Trophoblast cell (in vitro differentiated cells and primary cell): ENCODE measurements at regions not wholly inside any gene's neighbourhood (a gene's known extent, or its start where the extent isn't known, plus 50 kb on each side); places are given as distances from the start of the nearest gene placed in this dataset.

Experiments used
- DNase-seq, 2 donors: peaks; one replicate each; pipeline ENCODE4 v3.0.0-alpha.2; 2016
- H2AFZ ChIP-seq: 2 replicates; pipeline ENCODE4 v1.6.1; 2013; ENCODE audit warnings: low read length, moderate library complexity, mild to moderate bottlenecking; ENCODE audit not compliant: insufficient read depth, poor library complexity
- H2AK5ac ChIP-seq: 2 replicates; pipeline ENCODE4 v1.6.1; 2013; ENCODE audit warnings: mild to moderate bottlenecking, low read length
- H2BK120ac ChIP-seq: 2 replicates; pipeline ENCODE4 v1.6.1; 2013; ENCODE audit warnings: low read length, mild to moderate bottlenecking, moderate library complexity; ENCODE audit not compliant: insufficient read depth, poor library complexity
- H2BK12ac ChIP-seq: 2 replicates; pipeline ENCODE4 v1.6.1; 2013; ENCODE audit warnings: mild to moderate bottlenecking, low read length, moderate library complexity
- H2BK5ac ChIP-seq: 2 replicates; pipeline ENCODE4 v1.6.1; 2013; ENCODE audit warnings: low read length, low read depth, moderate library complexity, mild to moderate bottlenecking; ENCODE audit not compliant: poor library complexity
- H3K14ac ChIP-seq: 2 replicates; pipeline ENCODE4 v1.6.1; 2013; ENCODE audit warnings: mild to moderate bottlenecking, low read length
- H3K18ac ChIP-seq: 2 replicates; pipeline ENCODE4 v1.6.1; 2013; ENCODE audit warnings: mild to moderate bottlenecking, low read length
- H3K23ac ChIP-seq: 2 replicates; pipeline ENCODE4 v1.6.1; 2013; ENCODE audit warnings: low read length
- H3K27ac ChIP-seq: 2 replicates; pipeline ENCODE4 v1.5.1; 2013; ENCODE audit warnings: low read depth, mild to moderate bottlenecking, inconsistent platforms, low read length, moderate library complexity
- H3K27me3 ChIP-seq: 2 replicates; pipeline ENCODE4 v1.6.1; 2013; ENCODE audit warnings: inconsistent platforms, mild to moderate bottlenecking, low read length, moderate library complexity; ENCODE audit not compliant: insufficient read depth
- H3K36me3 ChIP-seq, 2 experiments: 1 replicate in 1 of 2; 2 replicates in 1 of 2; pipeline ENCODE4 v1.6.1; 2013; ENCODE audit warnings: low read length in 2 of 2, mild to moderate bottlenecking in 2 of 2, moderate library complexity in 1 of 2; ENCODE audit not compliant: insufficient read depth in 2 of 2, control insufficient read depth in 1 of 2
- H3K4ac ChIP-seq: 2 replicates; pipeline ENCODE4 v1.6.1; 2013; ENCODE audit warnings: low read depth, mild to moderate bottlenecking, low read length, moderate library complexity
- H3K4me1 ChIP-seq, 2 experiments: 1 replicate in 1 of 2; 2 replicates in 1 of 2; pipeline ENCODE4 v1.6.1; 2013; ENCODE audit warnings: low read length in 2 of 2, mild to moderate bottlenecking in 2 of 2, moderate library complexity in 1 of 2; ENCODE audit not compliant: insufficient read depth in 2 of 2, control insufficient read depth in 1 of 2
- H3K4me2 ChIP-seq: 2 replicates; pipeline ENCODE4 v1.6.1; 2013; ENCODE audit warnings: inconsistent platforms, mild to moderate bottlenecking, low read length, moderate library complexity
- H3K4me3 ChIP-seq: 2 replicates; pipeline ENCODE4 v1.5.1; 2013; ENCODE audit warnings: mild to moderate bottlenecking, low read depth, low read length, inconsistent platforms
- H3K79me1 ChIP-seq: one replicate; pipeline ENCODE4 v1.6.1; 2013; ENCODE audit warnings: low read length
- H3K79me2 ChIP-seq: 2 replicates; pipeline ENCODE4 v1.6.1; 2013; ENCODE audit warnings: low read length, mild to moderate bottlenecking; ENCODE audit not compliant: control insufficient read depth, insufficient read depth, poor library complexity
- H3K9ac ChIP-seq: 2 replicates; pipeline ENCODE4 v1.6.1; 2013; ENCODE audit warnings: mild to moderate bottlenecking, low read length
- H3K9me3 ChIP-seq: 2 replicates; pipeline ENCODE4 v1.6.1; 2013; ENCODE audit warnings: low read depth, mild to moderate bottlenecking, control low read depth, inconsistent platforms, low read length; ENCODE audit not compliant: insufficient read depth
- H4K12ac ChIP-seq: 2 replicates; pipeline ENCODE4 v1.6.1; 2013; ENCODE audit warnings: low read depth, mild to moderate bottlenecking, low read length, moderate library complexity
- H4K8ac ChIP-seq: 2 replicates; pipeline ENCODE4 v1.6.1; 2013; ENCODE audit warnings: low read depth, mild to moderate bottlenecking, low read length, moderate library complexity
- H4K91ac ChIP-seq: one replicate; pipeline ENCODE4 v1.6.1; 2013; ENCODE audit warnings: low read depth, mild to moderate bottlenecking, low read length, moderate library complexity
- WGBS: extraction: QIAGEN DNeasy Blood & Tissue Kit; methylation state at CpG from one replicate; pipeline ENCODE4 v1.1.7; 2013; ENCODE audit warnings: missing lambda C conversion rate; ENCODE audit not compliant: insufficient read length, insufficient coverage; ENCODE audit errors: extremely low coverage; 5-methylcytosine and 5-hydroxymethylcytosine counted together

DNA sequence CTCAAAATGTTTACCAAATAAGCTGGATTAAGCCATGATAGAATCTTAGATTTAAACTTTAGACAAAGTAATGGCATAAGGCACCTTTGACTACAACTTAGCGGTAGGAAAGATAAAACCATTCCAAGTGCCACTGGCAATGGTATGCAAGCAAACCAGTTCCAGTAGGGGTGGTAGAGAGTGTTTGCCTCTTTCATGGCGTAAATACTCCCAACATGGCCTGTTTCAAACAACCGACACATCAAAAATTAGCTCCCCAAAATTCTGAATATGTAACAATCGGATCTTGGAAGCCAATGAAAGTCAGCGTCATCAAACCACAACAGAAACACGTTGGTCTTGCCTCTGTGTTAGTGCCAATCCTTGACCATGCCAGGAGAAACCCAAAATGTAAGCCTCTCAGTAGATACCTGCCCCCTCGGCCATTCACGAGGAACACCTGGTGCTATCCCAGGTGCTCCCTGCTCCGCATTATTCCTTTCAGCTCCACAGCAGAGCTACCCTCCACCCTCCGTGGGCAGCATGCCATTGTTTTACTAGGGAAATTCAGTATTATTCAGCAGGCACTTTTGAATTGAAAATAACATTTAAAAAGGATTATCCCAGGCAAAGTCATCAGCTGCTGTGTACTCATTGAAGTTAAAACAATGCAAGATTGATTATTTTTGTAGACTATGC is 307.8 kb upstream of the CDH11 start:
- H3K14ac ChIP-seq = no peak overlapping the region
- H3K36me3 ChIP-seq = no peaks in the 10 kb centered on the region
- no peak overlapping the region for H2BK12ac ChIP-seq
- no peak overlapping the region for H4K91ac ChIP-seq
- no peak overlapping the region for H4K8ac ChIP-seq
- no peak overlapping the region for H2AK5ac ChIP-seq
- WGBS = no CpG with 5 or more reads among the region's 10 CpGs
- H3K27me3 ChIP-seq = no peaks in the 10 kb centered on the region
- no peak overlapping the region for H2BK5ac ChIP-seq
- H3K4me2 ChIP-seq = no peak overlapping the region
- no peak overlapping the region for H4K12ac ChIP-seq
- no peak overlapping the region for H3K23ac ChIP-seq
- no peak overlapping the region for H3K4ac ChIP-seq
- H3K4me1 ChIP-seq = peaks cover 0 to 5% of the 10 kb centered on the region in 2 experiments
- no peaks in the 10 kb centered on the region for H3K9me3 ChIP-seq
- H3K79me1 ChIP-seq = peaks cover 3% of the 10 kb centered on the region
- no peak overlapping the region for H3K9ac ChIP-seq
- no peak overlapping the region for H2BK120ac ChIP-seq
- no peak overlapping the region for H3K4me3 ChIP-seq
- H3K18ac ChIP-seq = no peak overlapping the region
- no peaks in the 10 kb centered on the region for H3K79me2 ChIP-seq
- DNase-seq = no peak
- no peak overlapping the region for H2AFZ ChIP-seq
- no peak overlapping the region for H3K27ac ChIP-seq

DNA sequence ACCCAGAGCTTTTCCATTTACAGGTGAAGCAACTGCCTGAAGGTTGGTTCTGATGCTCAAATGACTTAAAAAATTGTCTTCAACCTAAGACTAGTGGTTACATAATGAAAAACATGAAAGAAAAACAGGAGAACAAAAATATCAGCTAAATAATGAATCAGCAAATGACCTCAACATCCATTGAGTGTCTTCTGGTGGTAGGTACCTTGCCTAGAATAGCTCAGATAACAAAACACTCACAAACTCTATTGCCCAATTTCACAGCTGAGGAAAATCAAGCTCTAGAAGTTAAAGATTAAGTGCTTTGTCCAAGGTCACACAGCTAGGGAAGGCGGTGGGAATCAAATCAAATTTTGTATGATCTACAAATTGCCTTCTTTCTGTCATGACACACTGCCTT is 304.6 kb upstream of the CDH11 start:
- no peak overlapping the region for H3K4me3 ChIP-seq
- no peak overlapping the region for H3K14ac ChIP-seq
- DNase-seq = no peak
- no peak overlapping the region for H2AFZ ChIP-seq
- no peak overlapping the region for H2AK5ac ChIP-seq
- H3K9ac ChIP-seq = no peak overlapping the region
- H3K4ac ChIP-seq = no peak overlapping the region
- H3K4me2 ChIP-seq = no peak overlapping the region
- H3K36me3 ChIP-seq = no peaks in the 10 kb centered on the region
- H3K79me1 ChIP-seq = peaks cover 3% of the 10 kb centered on the region
- no peak overlapping the region for H3K27ac ChIP-seq
- H2BK5ac ChIP-seq = no peak overlapping the region
- no peaks in the 10 kb centered on the region for H3K79me2 ChIP-seq
- H3K4me1 ChIP-seq = peaks cover 0 to 5% of the 10 kb centered on the region in 2 experiments
- H3K18ac ChIP-seq = no peak overlapping the region
- H4K91ac ChIP-seq = no peak overlapping the region
- H2BK120ac ChIP-seq = no peak overlapping the region
- H4K8ac ChIP-seq = no peak overlapping the region
- WGBS = no CpG with 5 or more reads among the region's 1 CpG
- H3K9me3 ChIP-seq = no peaks in the 10 kb centered on the region
- H4K12ac ChIP-seq = no peak overlapping the region
- no peak overlapping the region for H2BK12ac ChIP-seq
- no peak overlapping the region for H3K23ac ChIP-seq
- H3K27me3 ChIP-seq = no peaks in the 10 kb centered on the region

DNA sequence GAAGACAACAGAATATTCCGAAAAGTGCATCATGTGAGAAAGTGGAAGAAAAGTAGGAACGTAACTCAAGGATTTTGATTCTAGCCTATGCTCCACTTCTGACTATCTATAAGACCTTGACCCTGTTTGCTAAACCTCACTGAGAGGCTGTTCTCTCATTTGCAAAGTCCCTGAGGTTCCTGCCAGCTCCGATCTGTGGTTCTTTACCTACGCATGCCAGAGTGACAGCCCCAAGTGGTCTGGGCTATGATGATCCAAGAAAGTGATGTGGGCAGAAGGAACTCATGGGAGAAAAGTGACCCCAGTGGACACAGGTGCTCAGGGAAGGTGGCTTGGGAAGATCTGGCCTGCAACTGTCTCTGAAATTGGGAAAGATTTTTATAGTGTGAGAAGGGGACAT is 301.1 kb upstream of the CDH11 start:
- Histone ChIP-seq H2BK5ac (no peak overlapping the region), H3K27ac (no peak overlapping the region), H3K14ac (no peak overlapping the region), H4K12ac (no peak overlapping the region), H3K79me2 (no peaks in the 10 kb centered on the region), H3K23ac (no peak overlapping the region), H3K79me1 (peaks cover 5% of the 10 kb centered on the region), H2BK120ac (no peak overlapping the region), H3K9ac (no peak overlapping the region), H3K27me3 (no peaks in the 10 kb centered on the region), H3K4ac (no peak overlapping the region), H3K4me3 (no peak overlapping the region), H2BK12ac (peak overlapping the region; percentile 2), H3K4me1 (peaks cover 0 to 2% of the 10 kb centered on the region in 2 experiments), H3K18ac (no peak overlapping the region), H2AK5ac (no peak overlapping the region), H3K4me2 (no peak overlapping the region), H3K9me3 (peaks cover 4% of the 10 kb centered on the region), H2AFZ (no peak overlapping the region), H4K8ac (no peak overlapping the region), H4K91ac (no peak overlapping the region), H3K36me3 (no peaks in the 10 kb centered on the region)
- no peak for DNase-seq
- WGBS = no CpG with 5 or more reads among the region's 4 CpGs

DNA sequence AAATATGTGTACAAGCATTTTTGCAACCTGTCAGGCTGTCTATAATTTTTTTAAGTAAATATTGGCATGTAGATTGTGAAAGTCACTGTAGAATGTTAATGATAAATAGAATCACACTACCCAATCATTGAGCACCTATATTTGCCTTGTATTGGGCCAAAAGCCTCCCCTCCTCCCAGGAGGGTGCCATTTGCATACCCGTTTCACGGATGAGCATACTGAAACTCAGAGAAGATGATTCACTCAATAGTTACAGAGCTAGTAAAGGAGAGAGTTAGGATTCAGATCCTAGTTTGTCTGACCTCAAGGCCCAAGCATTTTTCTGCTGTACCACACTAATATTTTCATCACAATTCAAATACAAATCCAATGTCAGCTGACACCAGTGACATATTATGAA is 299.7 kb upstream of the CDH11 start:
- no peak overlapping the region for H4K91ac ChIP-seq
- no peak overlapping the region for H3K9ac ChIP-seq
- H3K79me1 ChIP-seq = peaks cover 5% of the 10 kb centered on the region
- H3K4me1 ChIP-seq = peaks cover 0 to 2% of the 10 kb centered on the region in 2 experiments
- no peak for DNase-seq
- no peaks in the 10 kb centered on the region for H3K79me2 ChIP-seq
- H2AFZ ChIP-seq = no peak overlapping the region
- no peak overlapping the region for H2BK120ac ChIP-seq
- no peaks in the 10 kb centered on the region for H3K36me3 ChIP-seq
- no CpG with 5 or more reads among the region's 2 CpGs for WGBS
- no peak overlapping the region for H4K8ac ChIP-seq
- H3K4me2 ChIP-seq = no peak overlapping the region
- H3K27ac ChIP-seq = no peak overlapping the region
- peaks cover 4% of the 10 kb centered on the region for H3K9me3 ChIP-seq
- no peak overlapping the region for H4K12ac ChIP-seq
- no peaks in the 10 kb centered on the region for H3K27me3 ChIP-seq
- no peak overlapping the region for H3K4me3 ChIP-seq
- H3K14ac ChIP-seq = no peak overlapping the region
- H3K23ac ChIP-seq = no peak overlapping the region
- no peak overlapping the region for H3K18ac ChIP-seq
- no peak overlapping the region for H2BK12ac ChIP-seq
- H2BK5ac ChIP-seq = no peak overlapping the region
- H3K4ac ChIP-seq = no peak overlapping the region
- no peak overlapping the region for H2AK5ac ChIP-seq
